IPS DF 19.7 (cell line): ENCODE measurements at regions not wholly inside any gene's neighbourhood (a gene's known extent, or its start where the extent isn't known, plus 50 kb on each side); places are given as distances from the start of the nearest gene placed in this dataset.

Experiments used
- DNase-seq: peaks from one replicate; pipeline ENCODE4 v3.0.0-alpha.2; 2013; ENCODE audit warnings: low read depth, low spot score

GRCh38 chr14:51473808-51474565 lies 177.7 kb upstream of the FRMD6 start:
- no peak for DNase-seq

GRCh38 chr14:51474854-51475253 lies 176.9 kb upstream of the FRMD6 start:
- no peak for DNase-seq

GRCh38 chr14:51478175-51478621 lies 173.5 kb upstream of the FRMD6 start:
- DNase-seq, result no peak

GRCh38 chr14:51479584-51480325 lies 172.0 kb upstream of the FRMD6 start:
- DNase-seq, result no peak

- DNase-seq, result no peak
Observed at GRCh38 chr14:51481643-51482042, 170.1 kb upstream of the FRMD6 start.

- no peak for DNase-seq
Observed at GRCh38 chr14:51482102-51482501, 169.6 kb upstream of the FRMD6 start.

- DNase-seq, result no peak
Observed at GRCh38 chr14:51484485-51484884, 167.2 kb upstream of the FRMD6 start.

GRCh38 chr14:51485733-51486132 lies 166.0 kb upstream of the FRMD6 start:
- DNase-seq, result no peak

GRCh38 chr14:51487848-51488247 lies 163.9 kb upstream of the FRMD6 start:
- no peak for DNase-seq

GRCh38 chr14:51488569-51489220 lies 163.0 kb upstream of the FRMD6 start:
- no peak for DNase-seq

GRCh38 chr14:51490205-51490604 lies 161.5 kb upstream of the FRMD6 start:
- no peak for DNase-seq

GRCh38 chr14:51491036-51491545 lies 160.6 kb upstream of the FRMD6 start:
- no peak for DNase-seq

GRCh38 chr14:51491776-51492175 lies 159.9 kb upstream of the FRMD6 start:
- no peak for DNase-seq

GRCh38 chr14:51495319-51495718 lies 156.4 kb upstream of the FRMD6 start:
- DNase-seq, result no peak

GRCh38 chr14:51498411-51499227 lies 153.1 kb upstream of the FRMD6 start:
- no peak for DNase-seq

- DNase-seq, result no peak
Observed at GRCh38 chr14:51500776-51501175, 150.9 kb upstream of the FRMD6 start.

GRCh38 chr14:51501746-51502145 lies 150.0 kb upstream of the FRMD6 start:
- DNase-seq, result no peak

GRCh38 chr14:51504669-51505068 lies 147.0 kb upstream of the FRMD6 start:
- no peak for DNase-seq

- no peak for DNase-seq
Observed at GRCh38 chr14:51507511-51507905, 144.2 kb upstream of the FRMD6 start.

GRCh38 chr14:51507906-51508511 lies 143.7 kb upstream of the FRMD6 start:
- no peak for DNase-seq

- no peak for DNase-seq
Observed at GRCh38 chr14:51511265-51511664, 140.4 kb upstream of the FRMD6 start.
